ENCODE measurements at regions not wholly inside any gene's neighbourhood (a gene's known extent, or its start where the extent isn't known, plus 50 kb on each side); places are given as distances from the start of the nearest gene placed in this dataset.

DNA sequence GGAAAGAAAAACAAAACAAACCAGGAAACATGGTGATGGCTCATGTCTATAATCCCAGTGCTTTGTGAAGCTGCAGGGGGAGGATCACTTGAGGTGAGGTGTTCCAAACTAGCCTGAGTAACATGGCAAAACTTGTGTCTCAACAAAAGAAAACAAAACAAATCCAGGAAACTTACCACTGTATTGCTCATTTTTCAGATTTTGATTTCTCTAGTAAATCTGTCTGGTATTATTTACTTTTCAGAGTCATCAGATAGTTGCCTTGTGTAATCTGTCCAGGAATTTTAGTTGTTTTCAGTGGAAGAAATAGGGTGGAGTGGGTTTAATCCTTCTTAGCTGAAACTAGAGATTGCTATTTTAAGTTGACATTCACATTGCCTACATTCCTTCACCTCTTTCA, 91.8 kb upstream of the ALCAM start:
- TF ChIP-seq, protein P1, sequence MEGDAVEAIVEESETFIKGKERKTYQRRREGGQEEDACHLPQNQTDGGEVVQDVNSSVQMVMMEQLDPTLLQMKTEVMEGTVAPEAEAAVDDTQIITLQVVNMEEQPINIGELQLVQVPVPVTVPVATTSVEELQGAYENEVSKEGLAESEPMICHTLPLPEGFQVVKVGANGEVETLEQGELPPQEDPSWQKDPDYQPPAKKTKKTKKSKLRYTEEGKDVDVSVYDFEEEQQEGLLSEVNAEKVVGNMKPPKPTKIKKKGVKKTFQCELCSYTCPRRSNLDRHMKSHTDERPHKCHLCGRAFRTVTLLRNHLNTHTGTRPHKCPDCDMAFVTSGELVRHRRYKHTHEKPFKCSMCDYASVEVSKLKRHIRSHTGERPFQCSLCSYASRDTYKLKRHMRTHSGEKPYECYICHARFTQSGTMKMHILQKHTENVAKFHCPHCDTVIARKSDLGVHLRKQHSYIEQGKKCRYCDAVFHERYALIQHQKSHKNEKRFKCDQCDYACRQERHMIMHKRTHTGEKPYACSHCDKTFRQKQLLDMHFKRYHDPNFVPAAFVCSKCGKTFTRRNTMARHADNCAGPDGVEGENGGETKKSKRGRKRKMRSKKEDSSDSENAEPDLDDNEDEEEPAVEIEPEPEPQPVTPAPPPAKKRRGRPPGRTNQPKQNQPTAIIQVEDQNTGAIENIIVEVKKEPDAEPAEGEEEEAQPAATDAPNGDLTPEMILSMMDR (IDR thresholded peaks at IDR 0.05): no peak
- Mint-ChIP-seq H3K4me3 (no peak overlapping the region), H3K9me3 (no peaks in the 10 kb centered on the region), H3K27ac (no peak overlapping the region), H3K27me3 (ENCODE audit: low read depth, poor library complexity) (peaks cover 4% of the 10 kb centered on the region), H3K4me1 (no peaks in the 10 kb centered on the region), H3K36me3 (ENCODE audit: low read depth) (no peaks in the 10 kb centered on the region)
- DNase-seq: no peak

DNA sequence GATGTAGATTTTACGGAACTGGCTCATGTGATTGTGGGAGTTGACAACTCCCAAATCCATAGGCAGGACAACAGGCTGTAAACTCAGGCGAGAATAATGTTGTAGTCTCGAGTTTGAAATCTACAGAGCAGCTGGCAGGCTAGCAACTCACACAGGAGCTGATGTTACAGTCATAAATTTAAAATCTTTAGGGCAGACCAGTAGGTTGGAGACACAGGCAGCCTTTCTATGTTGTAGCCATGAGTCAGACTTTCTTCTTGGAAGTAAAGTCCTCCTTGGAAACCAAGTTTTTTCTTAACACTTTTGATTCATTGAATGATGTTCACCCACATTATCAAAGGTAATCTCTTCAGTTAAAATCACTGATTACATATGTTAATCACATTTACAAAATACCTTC, 89.1 kb upstream of the ALCAM start:
- H3K27ac Mint-ChIP-seq: no peak overlapping the region
- H3K36me3 Mint-ChIP-seq (ENCODE audit: low read depth): no peaks in the 10 kb centered on the region
- no peak overlapping the region for H3K4me3 Mint-ChIP-seq
- no peaks in the 10 kb centered on the region for H3K9me3 Mint-ChIP-seq
- DNase-seq: no peak
- TF ChIP-seq, protein P1 (IDR thresholded peaks at IDR 0.05): no peak
- H3K4me1 Mint-ChIP-seq: no peaks in the 10 kb centered on the region
- H3K27me3 Mint-ChIP-seq (ENCODE audit: low read depth, poor library complexity): peaks cover 4% of the 10 kb centered on the region

DNA sequence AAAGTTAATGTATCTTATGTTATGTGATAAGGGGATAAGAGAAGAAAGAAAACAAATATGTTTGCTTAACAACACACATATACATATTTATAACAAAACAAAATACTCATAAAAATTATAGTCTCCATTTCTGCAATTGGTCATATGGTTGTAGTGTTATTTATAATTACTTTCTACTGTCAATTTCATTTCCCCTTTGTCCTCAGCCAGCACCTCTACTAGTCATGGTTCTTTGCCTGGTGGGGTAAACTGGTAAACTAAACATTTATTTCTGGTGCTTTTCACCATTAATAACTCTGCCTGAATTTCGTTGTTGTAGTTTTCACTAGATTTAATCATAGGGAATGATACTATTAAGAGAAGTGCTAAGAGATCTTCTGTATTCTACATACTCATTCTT, 88.0 kb upstream of the ALCAM start:
- no peak for DNase-seq
- no peaks in the 10 kb centered on the region for H3K4me1 Mint-ChIP-seq
- H3K36me3 Mint-ChIP-seq (ENCODE audit: low read depth): no peaks in the 10 kb centered on the region
- TF ChIP-seq, protein P1 (IDR thresholded peaks at IDR 0.05): no peak
- no peak overlapping the region for H3K4me3 Mint-ChIP-seq
- H3K27me3 Mint-ChIP-seq (ENCODE audit: low read depth, poor library complexity): peaks cover 4% of the 10 kb centered on the region
- H3K27ac Mint-ChIP-seq: no peak overlapping the region
- no peaks in the 10 kb centered on the region for H3K9me3 Mint-ChIP-seq

DNA sequence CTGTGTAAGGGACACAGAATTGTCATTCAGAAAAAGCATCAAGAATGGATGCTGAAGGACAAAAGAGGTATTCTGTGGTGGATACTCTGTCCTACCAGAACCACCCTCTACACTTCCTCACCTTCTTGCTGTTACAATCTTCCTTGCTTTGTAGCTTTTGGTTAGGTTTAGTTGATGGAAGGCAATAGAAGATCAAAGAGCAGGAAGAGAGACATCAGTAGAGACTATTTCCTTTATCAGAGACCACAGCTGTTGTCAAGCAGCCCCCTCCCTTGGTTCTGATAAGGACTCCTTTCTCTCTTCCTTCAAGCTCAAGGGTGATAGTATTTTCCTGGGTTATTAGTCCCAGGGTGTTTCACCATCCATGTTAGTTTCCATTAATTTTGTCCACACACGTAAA, 84.7 kb upstream of the ALCAM start:
- no peak for DNase-seq
- TF ChIP-seq, protein P1 (IDR thresholded peaks at IDR 0.05): no peak
- Mint-ChIP-seq H3K4me1 (no peaks in the 10 kb centered on the region), H3K9me3 (no peaks in the 10 kb centered on the region), H3K36me3 (ENCODE audit: low read depth) (no peaks in the 10 kb centered on the region), H3K27me3 (ENCODE audit: low read depth, poor library complexity) (peaks cover 4% of the 10 kb centered on the region), H3K4me3 (no peak overlapping the region), H3K27ac (no peak overlapping the region)

DNA sequence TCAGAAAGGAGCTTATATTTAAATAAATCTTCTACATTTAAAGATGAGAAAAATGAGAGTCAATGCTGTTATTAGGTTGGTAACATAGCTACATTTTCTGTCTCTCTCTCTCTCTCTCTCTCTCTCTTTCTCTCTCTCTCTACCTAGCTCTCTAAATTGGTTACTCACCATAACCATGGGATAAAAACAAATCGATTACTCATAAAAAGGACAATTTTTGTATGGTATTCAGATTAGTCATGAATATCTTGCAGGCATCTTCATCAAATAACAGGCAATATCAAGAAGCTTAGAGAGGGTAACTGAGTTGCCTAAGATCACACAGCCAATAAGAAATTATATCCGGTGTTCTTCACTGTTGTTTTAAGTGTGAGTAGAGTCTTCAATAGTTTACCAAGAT, 81.8 kb upstream of the ALCAM start:
- peaks cover 2% of the 10 kb centered on the region for H3K36me3 Mint-ChIP-seq (ENCODE audit: low read depth)
- TF ChIP-seq, protein P1 (IDR thresholded peaks at IDR 0.05): no peak
- H3K4me1 Mint-ChIP-seq: no peaks in the 10 kb centered on the region

DNA sequence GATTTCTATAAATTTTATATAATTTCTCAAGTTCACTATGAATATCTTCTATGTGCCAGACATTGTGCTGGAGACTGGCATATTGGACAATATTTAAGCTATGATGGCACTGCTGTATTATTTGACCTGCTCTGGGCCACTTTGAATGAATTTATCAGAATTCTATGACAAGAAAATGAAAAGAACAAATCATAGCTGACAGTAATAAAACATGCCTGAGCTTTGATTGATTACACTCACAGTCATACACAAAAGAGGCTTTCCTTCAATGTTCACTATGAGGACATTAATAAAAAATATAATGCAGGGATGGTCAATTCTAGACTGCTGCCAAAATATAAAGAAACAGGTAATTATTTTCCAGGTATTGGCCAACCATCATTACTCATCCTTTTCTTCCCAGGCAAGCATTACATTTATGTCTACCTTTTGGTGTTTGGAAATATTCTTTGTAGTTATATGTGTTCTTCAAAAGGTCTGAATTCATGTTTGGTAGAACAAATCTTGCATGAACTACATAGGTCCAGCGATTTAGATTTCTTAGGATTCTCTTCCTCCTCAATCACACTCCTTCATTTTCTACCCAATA, 81.0 kb upstream of the ALCAM start:
- Mint-ChIP-seq H3K9me3 (peaks cover 8% of the 10 kb centered on the region), H3K36me3 (ENCODE audit: low read depth) (peaks cover 5% of the 10 kb centered on the region), H3K27me3 (ENCODE audit: low read depth, poor library complexity) (no peaks in the 10 kb centered on the region), H3K27ac (no peak overlapping the region), H3K4me3 (no peak overlapping the region), H3K4me1 (no peaks in the 10 kb centered on the region)
- TF ChIP-seq, protein P1 (IDR thresholded peaks at IDR 0.05): no peak
- DNase-seq: no peak

More for the DNA sequence above, 81.8 kb upstream of the ALCAM start:
- Mint-ChIP-seq H3K9me3 (peaks cover 2% of the 10 kb centered on the region), H3K27ac (no peak overlapping the region), H3K27me3 (ENCODE audit: low read depth, poor library complexity) (no peaks in the 10 kb centered on the region), H3K4me3 (no peak overlapping the region)
- no peak for DNase-seq
